ENCODE measurements at regions not wholly inside any gene's neighbourhood (a gene's known extent, or its start where the extent isn't known, plus 50 kb on each side); places are given as distances from the start of the nearest gene placed in this dataset.

DNA sequence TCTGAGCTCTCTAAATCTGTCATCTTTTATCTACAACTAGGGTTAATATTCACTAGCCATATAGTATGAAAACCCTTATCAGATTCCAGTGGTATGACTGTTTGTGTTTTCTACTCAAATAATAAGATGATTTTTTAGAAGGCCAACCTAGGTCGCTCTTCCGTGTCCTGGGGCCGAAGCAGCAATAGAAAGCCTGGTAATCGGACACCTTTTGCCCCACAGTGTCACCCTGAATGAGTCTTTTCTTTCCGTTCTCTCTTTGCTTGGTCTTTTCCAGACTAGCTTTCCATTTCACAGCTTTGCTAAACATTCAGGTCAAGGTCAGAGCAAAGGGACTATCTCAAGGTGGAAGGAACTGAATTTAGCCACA lies 243.3 kb upstream of the ANKRD55 start:
- Mint-ChIP-seq H3K27ac (peak overlapping the region in 2 of 6 donors; percentile 8 to 36), H3K4me3 (no peak overlapping the region), H3K4me1 (peaks cover 23 to 31% (median 29%) of the 10 kb centered on the region in 3 donors), H3K36me3 (no peaks in the 10 kb centered on the region), H3K9me3 (no peaks in the 10 kb centered on the region), H3K27me3 (no peaks in the 10 kb centered on the region)
- no peak for ATAC-seq (ENCODE audit: low read depth in 2 of 2)
- DNase-seq: no peak

DNA sequence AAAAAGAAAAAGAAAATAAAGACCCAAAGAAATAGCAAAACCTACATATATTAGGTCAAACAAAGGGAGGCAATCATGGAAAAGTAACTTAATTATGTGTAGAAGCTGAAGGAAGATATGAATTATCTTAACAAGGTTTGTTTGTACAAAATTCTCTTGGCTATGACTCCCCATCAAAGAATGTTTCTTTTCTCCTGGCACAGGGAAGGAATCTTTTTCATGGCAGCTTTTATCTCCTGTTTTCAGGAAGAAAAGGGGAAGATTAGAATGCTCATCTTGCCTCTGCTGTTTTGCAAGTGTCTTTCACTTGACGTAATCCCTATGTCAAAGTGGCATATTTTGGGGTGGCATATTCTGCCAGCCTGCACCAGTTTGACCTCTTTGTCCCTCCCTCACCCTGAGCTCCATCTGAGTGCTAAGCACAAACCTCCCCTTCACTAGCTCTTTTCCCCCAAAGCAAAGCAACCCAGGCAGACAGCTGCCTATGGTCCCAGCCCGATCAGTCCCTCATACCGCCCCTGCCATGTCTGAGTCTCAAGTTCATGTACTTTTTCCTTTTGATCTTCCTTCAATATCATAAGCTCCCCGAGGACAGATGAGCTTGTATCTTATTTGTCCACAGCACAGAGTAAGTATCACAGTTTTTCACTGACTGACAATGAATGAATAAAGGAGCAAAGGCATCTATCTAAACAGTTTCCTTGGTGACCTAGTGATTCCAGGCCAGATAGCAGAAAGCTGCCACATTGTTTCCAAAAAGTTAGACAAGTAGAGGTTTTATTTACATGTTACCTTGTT lies 242.8 kb upstream of the ANKRD55 start:
- ATAC-seq (ENCODE audit: low read depth in 2 of 2): no peak
- Mint-ChIP-seq H3K27me3 (no peaks in the 10 kb centered on the region), H3K36me3 (no peaks in the 10 kb centered on the region), H3K4me3 (no peak overlapping the region), H3K9me3 (no peaks in the 10 kb centered on the region), H3K4me1 (peaks cover 18 to 26% (median 25%) of the 10 kb centered on the region in 3 donors), H3K27ac (peak overlapping the region in 4 of 6 donors; percentile 2 to 51 (median 28))
- no peak for DNase-seq

DNA sequence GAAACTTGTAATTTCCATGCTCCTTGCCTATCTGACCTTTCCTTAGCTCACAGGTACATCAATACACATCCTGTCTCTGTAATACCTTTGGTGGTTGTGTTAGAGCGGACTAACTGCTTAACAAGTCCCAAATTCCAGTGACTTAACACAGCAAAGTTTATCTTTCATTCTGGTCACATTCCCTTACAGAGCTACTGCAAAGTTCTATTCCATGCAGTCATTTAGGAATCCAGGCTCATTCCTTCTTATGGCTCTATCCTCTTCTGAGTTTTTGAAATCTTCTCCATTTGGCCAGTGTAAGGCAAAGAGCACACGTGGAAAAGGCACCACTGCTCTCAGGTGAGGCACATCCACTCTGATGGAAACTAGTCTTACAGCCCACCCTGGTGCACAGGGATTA lies 238.6 kb upstream of the ANKRD55 start:
- DNase-seq: no peak
- peak overlapping the region in 1 of 8 donors; percentile 32 for H3K4me3 Mint-ChIP-seq
- no peaks in the 10 kb centered on the region for H3K9me3 Mint-ChIP-seq
- no peak overlapping the region for H3K27ac Mint-ChIP-seq
- H3K4me1 Mint-ChIP-seq: peaks cover 14 to 24% (median 18%) of the 10 kb centered on the region in 3 donors
- no peak for ATAC-seq (ENCODE audit: low read depth in 2 of 2)
- H3K36me3 Mint-ChIP-seq: no peaks in the 10 kb centered on the region
- H3K27me3 Mint-ChIP-seq: no peaks in the 10 kb centered on the region

DNA sequence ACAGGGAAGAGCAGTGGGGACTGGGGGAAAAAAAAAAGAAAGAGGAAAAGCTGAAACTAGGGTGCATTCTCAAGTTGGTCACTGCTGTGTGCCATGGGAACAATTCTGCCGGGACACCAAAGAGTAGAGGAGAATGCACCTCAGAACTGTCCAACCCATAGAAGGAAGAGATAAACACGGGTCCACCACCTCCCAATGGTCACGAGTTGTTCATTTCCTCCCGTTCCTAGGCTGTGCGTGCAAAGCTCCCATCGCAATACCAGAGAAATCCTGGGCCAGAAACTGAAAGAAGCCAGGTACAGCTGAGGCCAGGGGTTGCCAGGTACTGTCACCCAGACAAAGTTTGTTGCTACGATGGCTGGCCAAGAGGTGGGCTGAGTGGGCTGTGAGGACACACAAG lies 236.9 kb upstream of the ANKRD55 start:
- peaks cover 21 to 36% (median 29%) of the 10 kb centered on the region in 3 donors for H3K4me1 Mint-ChIP-seq
- no peak for ATAC-seq (ENCODE audit: low read depth in 2 of 2)
- no peak overlapping the region for H3K4me3 Mint-ChIP-seq
- no peak for DNase-seq
- H3K9me3 Mint-ChIP-seq: no peaks in the 10 kb centered on the region
- H3K36me3 Mint-ChIP-seq: no peaks in the 10 kb centered on the region
- H3K27me3 Mint-ChIP-seq: no peaks in the 10 kb centered on the region
- peak overlapping the region in 2 of 6 donors; percentile 24 to 38 for H3K27ac Mint-ChIP-seq

DNA sequence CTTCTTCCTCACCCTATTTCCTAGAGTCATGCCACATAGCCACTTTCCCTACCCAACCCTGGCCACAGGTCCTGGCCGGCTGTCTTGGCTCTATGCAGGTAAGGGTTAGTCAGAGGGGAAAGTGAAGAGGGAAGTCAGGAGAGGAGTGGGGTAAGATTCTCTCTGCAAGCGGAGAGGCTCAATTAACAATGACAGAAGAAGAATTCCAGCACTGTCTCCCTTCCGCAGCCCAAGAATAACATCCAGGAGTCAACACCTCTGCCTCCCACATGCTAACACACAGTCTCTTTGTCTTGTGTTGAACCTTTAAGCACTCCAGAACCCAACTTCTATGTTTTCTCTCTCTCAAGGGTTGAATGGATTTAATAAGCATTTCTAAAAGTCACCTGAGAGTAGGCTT lies 235.1 kb upstream of the ANKRD55 start:
- DNase-seq: no peak
- ATAC-seq (ENCODE audit: low read depth in 2 of 2): no peak
- peak overlapping the region in 1 of 6 donors; percentile 28 for H3K27ac Mint-ChIP-seq
- peaks cover 26 to 50% (median 43%) of the 10 kb centered on the region in 3 donors for H3K4me1 Mint-ChIP-seq
- no peaks in the 10 kb centered on the region for H3K36me3 Mint-ChIP-seq
- no peaks in the 10 kb centered on the region for H3K9me3 Mint-ChIP-seq
- H3K27me3 Mint-ChIP-seq: no peaks in the 10 kb centered on the region
- no peak overlapping the region for H3K4me3 Mint-ChIP-seq

DNA sequence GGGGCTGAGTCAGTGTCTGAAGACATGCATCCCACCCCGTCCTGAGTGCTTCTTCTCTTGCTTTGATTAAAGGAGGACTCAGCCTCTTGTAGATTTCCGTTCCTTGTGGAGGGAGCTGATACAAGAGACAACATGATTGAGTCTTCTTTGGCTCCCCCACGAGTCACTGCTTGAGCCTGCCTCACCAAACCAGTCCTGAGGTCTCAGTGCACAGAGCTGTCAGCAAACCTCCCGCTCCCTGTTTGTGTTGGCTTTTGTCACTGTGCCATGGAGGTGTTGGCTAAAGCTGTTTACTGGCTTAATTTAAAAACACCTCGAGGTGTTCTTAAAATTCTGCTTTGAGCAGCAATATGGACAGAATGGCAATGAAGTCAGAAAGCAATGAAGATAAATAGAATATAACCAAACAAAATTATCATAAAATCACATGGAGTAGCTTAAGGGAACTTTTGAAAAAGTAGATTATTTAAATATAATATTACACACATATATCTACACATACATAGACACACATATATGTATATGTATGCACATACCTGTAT lies 234.1 kb upstream of the ANKRD55 start:
- H3K4me3 Mint-ChIP-seq: no peak overlapping the region
- H3K4me1 Mint-ChIP-seq: peaks cover 30 to 57% (median 49%) of the 10 kb centered on the region in 3 donors
- peak overlapping the region in 2 of 6 donors; percentile 12 to 14 for H3K27ac Mint-ChIP-seq
- no peaks in the 10 kb centered on the region for H3K27me3 Mint-ChIP-seq
- H3K9me3 Mint-ChIP-seq: no peaks in the 10 kb centered on the region
- no peaks in the 10 kb centered on the region for H3K36me3 Mint-ChIP-seq
- no peak for DNase-seq
- no peak for ATAC-seq (ENCODE audit: low read depth in 2 of 2)

DNA sequence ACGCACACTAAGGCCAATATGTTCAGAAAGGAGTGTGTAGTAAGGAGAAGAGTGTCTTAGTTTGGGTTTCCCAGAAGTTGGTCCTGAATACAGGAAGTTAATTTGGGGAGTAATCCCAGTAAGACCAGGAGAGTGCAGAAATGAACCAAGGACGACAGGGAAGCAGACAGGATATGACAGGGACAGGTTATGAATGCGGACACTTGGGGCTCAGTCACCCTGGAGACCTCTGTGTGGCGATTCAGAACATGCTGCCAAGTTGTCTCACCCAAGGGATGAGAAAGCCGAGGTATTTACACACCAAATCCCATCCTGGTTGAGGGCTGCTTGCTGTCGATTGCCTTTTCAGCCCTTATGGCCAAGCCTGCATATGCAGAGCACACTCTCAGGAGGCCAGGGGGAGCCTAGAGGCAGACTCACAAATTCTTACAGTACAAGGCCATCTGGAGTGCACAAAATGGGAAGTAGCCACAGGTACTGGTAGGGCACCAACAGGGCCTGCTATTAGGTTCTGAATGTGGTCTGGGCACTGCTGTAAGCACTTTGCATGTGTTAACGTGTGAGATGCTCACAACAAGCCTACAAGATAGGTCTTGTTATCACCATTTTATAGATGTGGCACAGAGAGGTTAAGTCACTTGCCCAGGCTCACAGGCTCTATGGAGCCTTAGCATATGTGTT lies 233.1 kb upstream of the ANKRD55 start:
- peak overlapping the region in 1 of 6 donors; percentile 45 for H3K27ac Mint-ChIP-seq
- no peaks in the 10 kb centered on the region for H3K36me3 Mint-ChIP-seq
- no peaks in the 10 kb centered on the region for H3K9me3 Mint-ChIP-seq
- H3K4me1 Mint-ChIP-seq: peaks cover 30 to 57% (median 49%) of the 10 kb centered on the region in 3 donors
- DNase-seq (no peak), ATAC-seq (ENCODE audit: low read depth in 2 of 2) (peak; percentile 71 to 78)
- H3K4me3 Mint-ChIP-seq: peak overlapping the region in 1 of 8 donors; percentile 1
- no peaks in the 10 kb centered on the region for H3K27me3 Mint-ChIP-seq

DNA sequence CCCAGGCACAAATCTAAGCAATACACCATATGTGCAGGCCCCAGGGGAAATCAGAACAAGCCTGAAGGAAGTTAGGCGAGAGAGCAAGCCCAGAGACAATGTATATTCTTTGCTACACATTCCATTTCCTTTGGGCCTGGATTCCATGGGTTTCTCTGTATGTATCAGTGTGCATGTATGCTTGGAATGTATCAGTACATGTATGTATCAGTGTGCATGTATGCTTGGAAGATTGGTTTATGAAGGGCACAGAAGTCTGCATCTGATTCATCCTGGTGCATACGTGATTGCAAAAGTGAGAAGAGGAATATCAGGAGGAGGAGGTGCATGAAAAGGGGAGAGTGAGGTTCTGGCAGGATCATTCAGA lies 232.6 kb upstream of the ANKRD55 start:
- no peak for DNase-seq
- Mint-ChIP-seq H3K4me3 (peak overlapping the region in 2 of 8 donors; percentile 21 to 36), H3K4me1 (peaks cover 30 to 60% (median 49%) of the 10 kb centered on the region in 3 donors), H3K36me3 (no peaks in the 10 kb centered on the region), H3K27ac (peak overlapping the region in 1 of 6 donors; percentile 33), H3K27me3 (no peaks in the 10 kb centered on the region), H3K9me3 (no peaks in the 10 kb centered on the region)
- ATAC-seq (ENCODE audit: low read depth in 2 of 2): no peak

DNA sequence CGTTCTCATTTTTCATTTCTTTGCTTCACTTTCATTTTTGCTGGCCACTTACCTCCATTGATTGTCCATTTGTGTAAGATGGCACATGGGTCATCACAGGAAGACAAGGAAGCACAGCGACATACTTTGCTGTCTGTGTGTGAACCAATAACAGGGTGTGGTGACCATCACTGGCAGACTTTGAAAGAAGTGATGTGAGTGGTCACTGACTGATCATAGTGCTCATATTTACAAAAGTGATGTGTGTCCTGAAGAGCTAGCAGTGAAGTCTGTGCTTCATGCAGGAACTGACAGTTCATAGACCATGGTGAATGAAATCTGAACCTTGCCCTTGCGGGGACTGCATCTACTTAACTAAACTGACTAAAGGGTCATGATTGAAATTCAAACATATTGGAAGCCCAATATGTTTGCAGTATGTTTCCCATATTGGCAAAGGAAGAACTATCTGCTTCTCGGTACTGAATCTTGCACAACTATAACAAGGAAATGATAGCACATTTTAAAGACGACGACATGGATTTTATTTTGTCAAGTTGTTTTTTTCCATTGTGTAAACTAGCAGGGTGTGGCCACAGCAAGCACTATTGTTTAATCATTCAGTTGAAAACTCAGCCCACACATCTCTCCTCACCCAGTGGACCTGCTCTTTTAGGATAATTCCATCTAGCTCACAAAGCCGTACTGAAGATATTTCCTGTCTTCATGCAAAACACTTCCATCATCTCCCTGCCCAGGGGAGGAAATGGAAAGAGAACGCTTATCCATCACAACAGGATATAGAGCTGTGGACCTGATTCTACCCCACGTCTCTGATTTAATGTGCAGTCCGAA lies 232.0 kb upstream of the ANKRD55 start:
- H3K36me3 Mint-ChIP-seq: no peaks in the 10 kb centered on the region
- ATAC-seq (ENCODE audit: low read depth in 2 of 2) (no peak), DNase-seq (no peak)
- no peaks in the 10 kb centered on the region for H3K9me3 Mint-ChIP-seq
- peak overlapping the region in 2 of 8 donors; percentile 21 to 36 for H3K4me3 Mint-ChIP-seq
- no peaks in the 10 kb centered on the region for H3K27me3 Mint-ChIP-seq
- peak overlapping the region in 1 of 6 donors; percentile 33 for H3K27ac Mint-ChIP-seq
- H3K4me1 Mint-ChIP-seq: peaks cover 26 to 58% (median 44%) of the 10 kb centered on the region in 3 donors

DNA sequence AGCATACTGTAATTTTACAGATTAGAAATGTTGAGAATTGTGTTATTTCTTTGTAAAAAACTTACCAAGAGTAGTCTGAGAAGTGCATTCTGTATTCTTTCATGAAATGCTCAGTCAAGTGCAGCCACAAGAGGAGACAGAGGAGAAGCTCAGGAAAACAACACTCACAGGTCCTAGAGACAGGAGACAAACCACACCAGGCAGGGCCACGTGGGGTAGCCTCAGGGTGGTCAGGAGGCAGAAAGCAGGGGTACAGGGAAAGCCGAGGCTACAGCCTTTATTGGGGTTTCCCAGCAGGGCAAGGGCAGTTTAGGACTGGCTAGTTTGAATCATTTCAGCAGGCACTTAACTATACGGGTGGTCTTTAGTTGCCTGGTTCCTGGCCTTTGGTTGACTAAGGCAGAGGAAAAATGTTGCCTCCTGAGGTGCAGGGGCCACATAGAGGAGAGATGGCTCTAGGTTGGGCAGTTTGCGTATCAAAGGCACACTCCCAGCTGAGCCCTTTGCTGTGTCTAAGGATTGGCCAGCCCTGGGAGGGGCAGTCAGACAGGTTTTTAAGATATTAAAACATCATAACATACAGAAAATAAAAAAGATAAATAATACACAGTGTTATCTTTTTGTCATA lies 230.9 kb upstream of the ANKRD55 start:
- Mint-ChIP-seq H3K36me3 (no peaks in the 10 kb centered on the region), H3K9me3 (no peaks in the 10 kb centered on the region), H3K27me3 (no peaks in the 10 kb centered on the region), H3K4me1 (peaks cover 29 to 52% (median 38%) of the 10 kb centered on the region in 3 donors), H3K27ac (peak overlapping the region in 2 of 6 donors; percentile 5 to 56), H3K4me3 (no peak overlapping the region)
- ATAC-seq (ENCODE audit: low read depth in 2 of 2) (no peak), DNase-seq (no peak)

DNA sequence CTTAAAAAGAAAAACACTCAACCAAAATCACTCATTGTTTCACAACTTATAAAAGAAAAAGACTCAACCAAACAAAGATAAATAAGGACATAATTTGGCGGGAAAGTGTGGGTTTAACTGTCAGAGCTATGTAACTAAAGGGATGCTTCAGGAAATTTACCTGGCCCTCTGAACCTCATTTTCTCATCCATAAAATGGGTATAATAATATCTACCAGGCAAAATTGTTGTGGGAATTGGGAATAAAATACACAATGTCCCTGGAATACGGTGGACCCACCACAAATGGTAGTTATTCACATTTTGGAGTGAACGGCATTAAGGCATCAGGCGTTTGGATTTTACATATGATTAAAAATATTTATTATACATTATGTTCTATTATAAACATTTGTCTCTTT lies 228.5 kb upstream of the ANKRD55 start:
- Mint-ChIP-seq H3K4me1 (peaks cover 23 to 44% (median 36%) of the 10 kb centered on the region in 3 donors), H3K4me3 (no peak overlapping the region), H3K27me3 (no peaks in the 10 kb centered on the region), H3K36me3 (no peaks in the 10 kb centered on the region), H3K27ac (no peak overlapping the region), H3K9me3 (no peaks in the 10 kb centered on the region)
- DNase-seq (no peak), ATAC-seq (ENCODE audit: low read depth in 2 of 2) (no peak)

DNA sequence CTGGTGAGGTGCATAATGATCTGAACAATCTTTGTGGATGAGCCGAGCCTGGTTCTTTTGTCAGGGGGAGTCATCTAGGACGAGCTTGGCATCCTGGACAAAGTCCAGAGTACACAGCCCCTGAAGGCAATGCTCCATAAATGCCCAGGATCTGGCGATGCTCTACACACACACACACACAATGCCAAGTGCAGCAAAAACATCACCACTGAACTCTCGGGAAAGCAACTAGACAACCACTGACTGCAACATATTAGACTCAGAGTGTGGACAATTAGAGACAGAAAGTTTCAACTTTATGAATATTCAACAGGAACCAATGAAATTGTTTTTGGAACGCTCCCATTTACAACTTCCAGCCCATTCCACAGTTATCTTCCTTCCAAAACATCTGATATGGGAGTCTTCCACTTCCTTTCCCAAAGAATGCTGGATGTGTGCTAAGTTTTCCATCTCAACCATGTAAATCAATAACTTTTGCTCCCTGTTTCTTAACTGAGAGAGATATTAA lies 227.6 kb upstream of the ANKRD55 start:
- Mint-ChIP-seq H3K4me1 (peaks cover 22 to 37% (median 31%) of the 10 kb centered on the region in 3 donors), H3K4me3 (no peak overlapping the region), H3K9me3 (no peaks in the 10 kb centered on the region), H3K27ac (no peak overlapping the region), H3K36me3 (no peaks in the 10 kb centered on the region), H3K27me3 (no peaks in the 10 kb centered on the region)
- DNase-seq (no peak), ATAC-seq (ENCODE audit: low read depth in 2 of 2) (no peak)

DNA sequence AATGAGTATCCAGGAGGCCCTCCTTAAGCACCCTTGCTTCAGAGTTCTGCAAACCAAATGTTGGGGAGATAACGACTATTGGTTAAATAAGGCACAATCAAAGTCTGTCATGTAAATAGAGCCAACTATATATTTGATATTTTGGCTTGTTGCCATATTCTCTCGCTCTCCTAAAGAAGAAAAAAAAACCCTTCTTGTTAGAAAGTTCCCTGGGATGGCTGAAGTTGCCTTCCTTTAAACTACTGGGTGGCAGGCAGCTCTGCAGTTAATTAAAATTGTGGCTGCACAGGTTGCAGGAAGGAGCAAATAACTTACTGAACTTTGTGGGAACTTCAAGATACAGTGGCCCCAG lies 227.0 kb upstream of the ANKRD55 start:
- H3K27ac Mint-ChIP-seq: no peak overlapping the region
- H3K9me3 Mint-ChIP-seq: no peaks in the 10 kb centered on the region
- peaks cover 21 to 37% (median 25%) of the 10 kb centered on the region in 3 donors for H3K4me1 Mint-ChIP-seq
- H3K27me3 Mint-ChIP-seq: no peaks in the 10 kb centered on the region
- H3K4me3 Mint-ChIP-seq: no peak overlapping the region
- ATAC-seq (ENCODE audit: low read depth in 2 of 2): no peak
- no peaks in the 10 kb centered on the region for H3K36me3 Mint-ChIP-seq
- no peak for DNase-seq
